Suprapubic skin (tissue), 4 donors: ENCODE measurements at regions not wholly inside any gene's neighbourhood (a gene's known extent, or its start where the extent isn't known, plus 50 kb on each side); places are given as distances from the start of the nearest gene placed in this dataset.

Experiments
- DNase-seq, 2 donors: peaks; one replicate each; pipeline ENCODE4 v3.0.0-alpha.2; 2019; ENCODE audit warnings: low spot score in 2 of 2
- H3K27ac ChIP-seq: fragments of 200-600 bp; sonication (generic); one replicate; pipeline ENCODE4 v1.5.1; 2019
- H3K27me3 ChIP-seq: fragments of 200-600 bp; sonication (generic); one replicate; pipeline ENCODE4 v1.5.1; 2019
- H3K36me3 ChIP-seq: fragments of 200-600 bp; sonication (generic); one replicate; pipeline ENCODE4 v1.5.1; 2019
- H3K4me1 ChIP-seq: fragments of 200-600 bp; sonication (generic); one replicate; pipeline ENCODE4 v1.5.1; 2019
- H3K4me3 ChIP-seq: fragments of 200-600 bp; sonication (generic); one replicate; pipeline ENCODE4 v1.5.1; 2019; ENCODE audit warnings: mild to moderate bottlenecking
- H3K9me3 ChIP-seq: fragments of 200-600 bp; sonication (generic); one replicate; pipeline ENCODE4 v1.5.1; 2019
- EP300 ChIP-seq: sonication (generic); formaldehyde crosslinking; IDR thresholded peaks from one replicate; pipeline ENCODE4 v1.6.1; 2017; ENCODE audit warnings: antibody characterized with exemption
- POLR2A ChIP-seq, 2 donors: fragments of 450-650 bp; IDR thresholded peaks; one replicate each; pipeline ENCODE4 v1.6.1; 2017; ENCODE audit warnings: antibody characterized with exemption in 2 of 2, mild to moderate bottlenecking in 2 of 2, moderate library complexity in 2 of 2
- POLR2AphosphoS5 ChIP-seq, 3 donors: sonication (generic); formaldehyde crosslinking; IDR thresholded peaks; one replicate each; pipeline ENCODE4 v1.6.1; 2017; ENCODE audit warnings: antibody characterized with exemption in 3 of 3
- WGBS: methylation state at CpG from one replicate; pipeline ENCODE4 v1.1.5; 2018; 5-methylcytosine and 5-hydroxymethylcytosine counted together
- TF ChIP-seq, protein P1 (sequence below), 2 donors: fragments of 200-600 bp in 1 of 2; fragments of 450-650 bp in 1 of 2; sonication (generic) in 1 of 2; IDR thresholded peaks; one replicate each; pipeline ENCODE4 v1.5.1; 2016 to 2019; ENCODE audit warnings: antibody characterized with exemption in 2 of 2, mild to moderate bottlenecking in 1 of 2, moderate library complexity in 1 of 2

DNA sequence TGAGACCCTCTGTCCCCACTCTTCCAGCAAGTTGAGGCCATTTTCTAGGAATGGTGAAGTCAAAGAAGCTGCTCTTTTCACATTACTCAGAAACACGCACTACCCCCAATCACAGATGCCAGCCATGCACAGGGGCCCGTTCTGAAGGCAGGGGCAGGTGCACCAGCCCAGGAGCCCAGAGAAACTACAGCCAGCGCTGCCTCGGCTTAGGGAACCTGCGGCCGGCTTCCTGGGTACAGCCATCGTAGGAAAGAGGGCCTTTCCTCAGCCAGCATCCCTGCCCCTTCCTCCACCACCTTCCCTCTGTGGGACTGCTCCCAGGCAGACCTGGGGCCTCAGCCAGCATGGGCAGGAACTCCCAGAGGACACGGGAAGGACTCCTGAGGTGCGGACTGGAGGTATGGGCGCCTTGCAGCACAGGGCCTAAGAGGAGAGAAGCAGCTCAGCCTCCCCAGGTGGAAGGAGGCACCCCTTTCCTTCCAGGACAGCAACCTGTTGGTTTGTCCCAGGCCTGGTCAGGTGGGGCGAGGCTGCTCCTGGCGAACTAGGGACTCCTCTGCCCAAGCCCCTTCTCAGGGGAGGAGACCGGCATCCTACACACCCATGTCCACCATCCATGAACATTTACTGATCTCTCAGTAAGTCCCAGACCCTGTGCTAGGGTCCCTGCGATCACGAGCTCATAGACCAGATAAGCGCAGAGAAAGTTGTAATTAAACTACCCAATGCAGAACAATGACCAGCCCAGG, 99.0 kb upstream of the ID2 start:
- Histone ChIP-seq H3K27me3 (peaks cover 5% of the 10 kb centered on the region), H3K36me3 (no peaks in the 10 kb centered on the region), H3K9me3 (no peaks in the 10 kb centered on the region), H3K4me3 (peak overlapping the region; percentile 29), H3K27ac (no peak overlapping the region), H3K4me1 (peaks cover 13% of the 10 kb centered on the region)
- WGBS, result 88% methylated on average over 13 of the region's 16 CpGs
- TF ChIP-seq, protein P1, sequence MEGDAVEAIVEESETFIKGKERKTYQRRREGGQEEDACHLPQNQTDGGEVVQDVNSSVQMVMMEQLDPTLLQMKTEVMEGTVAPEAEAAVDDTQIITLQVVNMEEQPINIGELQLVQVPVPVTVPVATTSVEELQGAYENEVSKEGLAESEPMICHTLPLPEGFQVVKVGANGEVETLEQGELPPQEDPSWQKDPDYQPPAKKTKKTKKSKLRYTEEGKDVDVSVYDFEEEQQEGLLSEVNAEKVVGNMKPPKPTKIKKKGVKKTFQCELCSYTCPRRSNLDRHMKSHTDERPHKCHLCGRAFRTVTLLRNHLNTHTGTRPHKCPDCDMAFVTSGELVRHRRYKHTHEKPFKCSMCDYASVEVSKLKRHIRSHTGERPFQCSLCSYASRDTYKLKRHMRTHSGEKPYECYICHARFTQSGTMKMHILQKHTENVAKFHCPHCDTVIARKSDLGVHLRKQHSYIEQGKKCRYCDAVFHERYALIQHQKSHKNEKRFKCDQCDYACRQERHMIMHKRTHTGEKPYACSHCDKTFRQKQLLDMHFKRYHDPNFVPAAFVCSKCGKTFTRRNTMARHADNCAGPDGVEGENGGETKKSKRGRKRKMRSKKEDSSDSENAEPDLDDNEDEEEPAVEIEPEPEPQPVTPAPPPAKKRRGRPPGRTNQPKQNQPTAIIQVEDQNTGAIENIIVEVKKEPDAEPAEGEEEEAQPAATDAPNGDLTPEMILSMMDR (IDR thresholded peaks at IDR 0.05), result no peak
- TF ChIP-seq POLR2A (IDR thresholded peaks at IDR 0.05) (no peak), POLR2AphosphoS5 (IDR thresholded peaks at IDR 0.05) (no peak), EP300 (no peak)
- peak; percentile 57 to 71 for DNase-seq

DNA sequence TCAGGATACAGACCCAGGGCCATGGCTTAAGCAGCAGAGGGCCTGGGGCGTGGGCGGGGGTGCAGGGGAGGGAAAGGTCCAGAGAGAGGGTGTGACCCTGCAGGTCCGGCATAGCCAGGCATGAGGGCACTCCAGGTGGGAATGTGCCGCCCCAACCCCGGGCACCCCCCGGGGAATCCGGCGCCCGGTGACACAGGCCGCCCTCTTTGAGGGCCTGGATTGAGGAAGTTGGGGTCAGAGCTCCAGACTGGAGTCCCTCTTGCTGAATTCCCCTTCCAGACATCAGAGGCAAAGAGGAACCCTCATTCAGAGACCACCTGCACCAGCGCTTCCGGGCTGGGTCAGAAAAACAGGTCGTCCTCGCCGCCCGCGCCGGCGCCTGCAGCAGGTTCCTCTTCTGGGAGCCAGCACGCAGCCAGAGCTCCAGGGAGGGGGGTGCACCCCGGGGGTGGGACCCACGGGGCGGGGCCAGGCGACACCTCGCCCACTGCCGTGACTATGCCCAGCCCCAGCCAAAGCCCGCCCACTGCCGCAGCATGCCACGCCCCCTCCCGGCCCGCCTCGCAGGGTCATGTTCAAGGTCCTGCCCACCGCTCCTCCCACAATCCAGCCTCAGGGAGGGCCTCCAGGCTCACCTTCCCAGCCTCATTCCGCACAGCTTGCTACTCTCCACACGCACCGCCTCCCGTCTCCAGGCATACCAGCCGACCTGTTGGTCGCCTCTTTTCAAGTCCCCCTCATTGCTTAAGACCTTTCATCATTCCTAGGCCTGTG, 98.3 kb upstream of the ID2 start:
- H3K4me3 ChIP-seq, result peak overlapping the region; percentile 29
- H3K9me3 ChIP-seq, result no peaks in the 10 kb centered on the region
- H3K36me3 ChIP-seq, result no peaks in the 10 kb centered on the region
- DNase-seq, result peak; percentile 91 to 93
- peaks cover 5% of the 10 kb centered on the region for H3K27me3 ChIP-seq
- H3K27ac ChIP-seq, result no peak overlapping the region
- no peak for TF ChIP-seq POLR2AphosphoS5 (IDR thresholded peaks at IDR 0.05)
- TF ChIP-seq, protein P1 (IDR thresholded peaks at IDR 0.05), result no peak
- no peak for TF ChIP-seq POLR2A (IDR thresholded peaks at IDR 0.05)
- TF ChIP-seq EP300, result no peak
- H3K4me1 ChIP-seq, result peaks cover 13% of the 10 kb centered on the region
- WGBS, result 20% methylated on average over 24 of the region's 39 CpGs

DNA sequence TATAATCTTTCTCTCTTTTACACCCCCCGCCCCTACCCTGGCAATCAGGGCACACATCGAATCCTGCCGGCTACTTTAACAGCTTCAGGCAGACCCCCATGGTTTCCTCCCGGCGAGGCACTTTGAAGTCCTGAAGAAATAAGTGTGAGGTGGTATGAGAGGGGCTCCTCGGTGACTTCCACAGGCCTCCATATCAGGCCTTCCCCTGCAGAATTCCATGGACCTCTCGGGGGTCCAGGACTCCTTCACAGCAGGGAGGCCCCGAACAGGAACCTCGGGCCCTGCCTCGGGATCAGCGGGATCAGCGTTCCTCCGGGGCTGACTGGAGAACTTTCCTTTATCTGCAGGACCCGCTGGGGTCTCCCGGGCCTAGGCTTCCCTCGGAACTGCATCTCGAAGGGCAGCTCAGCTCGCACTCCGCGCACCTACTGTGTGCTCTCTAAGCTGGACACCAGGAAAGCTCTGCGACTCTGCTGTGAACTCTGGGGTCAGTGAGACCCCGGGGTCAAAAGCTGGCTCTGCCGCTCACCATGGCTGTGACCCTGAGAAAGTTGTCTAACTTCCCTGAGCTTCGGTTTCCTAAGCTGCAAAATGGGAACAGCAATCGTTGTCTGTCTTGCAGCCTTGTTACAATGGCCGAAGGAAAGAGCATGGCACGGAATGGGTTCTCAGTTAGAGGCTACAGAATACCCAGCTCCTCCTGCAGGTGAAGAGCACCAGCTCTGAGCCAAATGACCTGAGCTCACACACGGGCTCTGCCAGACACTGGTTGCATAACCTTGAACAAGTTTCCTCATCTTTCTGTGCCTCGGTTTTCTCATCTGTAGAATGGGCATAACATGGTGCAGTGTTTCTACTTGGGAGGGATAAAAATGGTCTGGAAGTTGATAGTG, 97.4 kb upstream of the ID2 start:
- Histone ChIP-seq H3K4me3 (peak overlapping the region; percentile 29), H3K27me3 (peaks cover 5% of the 10 kb centered on the region), H3K27ac (no peak overlapping the region), H3K4me1 (peaks cover 13% of the 10 kb centered on the region), H3K36me3 (no peaks in the 10 kb centered on the region), H3K9me3 (no peaks in the 10 kb centered on the region)
- TF ChIP-seq, protein P1 (IDR thresholded peaks at IDR 0.05), result no peak
- TF ChIP-seq POLR2A (IDR thresholded peaks at IDR 0.05), result no peak
- no peak for TF ChIP-seq POLR2AphosphoS5 (IDR thresholded peaks at IDR 0.05)
- TF ChIP-seq EP300, result no peak
- WGBS, result 76% methylated on average over 20 of the region's 29 CpGs
- DNase-seq, result peak; percentile 55 to 75

DNA sequence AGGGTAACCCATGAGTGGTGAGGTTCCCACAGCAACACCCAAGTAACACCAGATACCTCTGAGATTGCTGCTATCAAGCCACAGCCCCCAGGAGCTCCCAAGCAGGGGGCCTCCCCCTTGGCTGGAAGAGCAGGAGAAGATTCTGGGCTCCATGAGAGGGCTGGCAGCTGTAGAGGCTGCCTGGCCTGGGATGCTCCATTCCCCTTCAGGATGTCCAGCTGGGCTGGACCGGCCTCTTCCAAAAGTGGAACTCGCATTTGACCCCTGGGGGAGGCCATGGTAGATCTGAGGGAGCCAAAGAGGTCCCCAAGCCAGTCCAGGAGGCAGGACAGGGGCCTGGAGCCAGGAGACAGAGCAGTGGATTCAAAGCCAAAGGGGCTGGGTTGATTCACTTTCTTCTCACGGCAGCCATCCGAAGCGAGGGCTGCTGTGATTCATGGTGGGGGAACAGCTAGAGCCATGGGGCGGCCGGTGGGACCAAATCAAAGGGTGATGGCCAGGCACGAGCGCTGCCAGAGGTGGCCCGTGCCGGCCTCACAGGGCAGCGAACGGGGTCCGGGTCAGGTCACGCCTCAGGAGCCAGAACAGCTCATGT, 95.3 kb upstream of the ID2 start:
- peaks cover 13% of the 10 kb centered on the region for H3K4me1 ChIP-seq
- H3K36me3 ChIP-seq, result no peaks in the 10 kb centered on the region
- H3K9me3 ChIP-seq, result no peaks in the 10 kb centered on the region
- peaks cover 5% of the 10 kb centered on the region for H3K27me3 ChIP-seq
- no peak overlapping the region for H3K27ac ChIP-seq
- no peak overlapping the region for H3K4me3 ChIP-seq
- no peak for TF ChIP-seq POLR2A (IDR thresholded peaks at IDR 0.05)
- TF ChIP-seq EP300, result no peak
- TF ChIP-seq POLR2AphosphoS5 (IDR thresholded peaks at IDR 0.05), result no peak
- TF ChIP-seq, protein P1 (IDR thresholded peaks at IDR 0.05), result no peak
- DNase-seq, result peak; percentile 55 to 76
- WGBS, result 72% methylated on average over 14 of the region's 15 CpGs
